ENCODE measurements at regions not wholly inside any gene's neighbourhood (a gene's known extent, or its start where the extent isn't known, plus 50 kb on each side); places are given as distances from the start of the nearest gene placed in this dataset.

DNA sequence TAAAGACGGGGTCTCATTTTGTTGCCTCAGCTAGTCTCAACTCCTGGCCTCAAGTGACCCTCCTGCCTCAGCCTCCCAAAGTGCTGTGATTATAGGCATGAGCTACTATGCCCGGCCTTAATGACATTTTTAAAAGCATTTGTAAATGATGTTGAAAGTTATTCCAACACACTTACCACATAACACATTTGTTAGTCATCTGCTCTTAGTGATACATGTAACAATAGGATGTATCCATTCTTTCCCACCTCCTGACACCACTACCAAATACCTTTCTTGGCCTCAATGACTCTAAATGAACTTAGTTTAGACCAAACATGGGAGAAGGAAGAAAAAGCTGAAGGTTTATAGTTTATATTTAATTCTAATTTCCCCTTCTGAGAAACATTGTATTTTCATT lies 59.8 kb upstream of the MEDAG start:
- no peaks in the 10 kb centered on the region for H3K36me3 ChIP-seq
- peaks cover 0 to 8% (median 0%) of the 10 kb centered on the region in 4 donors for H3K4me1 ChIP-seq
- 71 to 86% methylated on average over 2 of the region's 2 CpGs for WGBS, 2 donors
- H3K4me3 ChIP-seq = no peak overlapping the region
- no peaks in the 10 kb centered on the region for H3K9me3 ChIP-seq
- H3K27me3 ChIP-seq = no peaks in the 10 kb centered on the region
- intact Hi-C loops (cut with DNase I) = no loop called here
- no peak overlapping the region for H3K27ac ChIP-seq
- TF ChIP-seq POLR2A (IDR thresholded peaks at IDR 0.05) (no peak), EP300 (IDR thresholded peaks at IDR 0.05) (no peak), POLR2AphosphoS5 (IDR thresholded peaks at IDR 0.05) (no peak)
- TF ChIP-seq, protein P1, sequence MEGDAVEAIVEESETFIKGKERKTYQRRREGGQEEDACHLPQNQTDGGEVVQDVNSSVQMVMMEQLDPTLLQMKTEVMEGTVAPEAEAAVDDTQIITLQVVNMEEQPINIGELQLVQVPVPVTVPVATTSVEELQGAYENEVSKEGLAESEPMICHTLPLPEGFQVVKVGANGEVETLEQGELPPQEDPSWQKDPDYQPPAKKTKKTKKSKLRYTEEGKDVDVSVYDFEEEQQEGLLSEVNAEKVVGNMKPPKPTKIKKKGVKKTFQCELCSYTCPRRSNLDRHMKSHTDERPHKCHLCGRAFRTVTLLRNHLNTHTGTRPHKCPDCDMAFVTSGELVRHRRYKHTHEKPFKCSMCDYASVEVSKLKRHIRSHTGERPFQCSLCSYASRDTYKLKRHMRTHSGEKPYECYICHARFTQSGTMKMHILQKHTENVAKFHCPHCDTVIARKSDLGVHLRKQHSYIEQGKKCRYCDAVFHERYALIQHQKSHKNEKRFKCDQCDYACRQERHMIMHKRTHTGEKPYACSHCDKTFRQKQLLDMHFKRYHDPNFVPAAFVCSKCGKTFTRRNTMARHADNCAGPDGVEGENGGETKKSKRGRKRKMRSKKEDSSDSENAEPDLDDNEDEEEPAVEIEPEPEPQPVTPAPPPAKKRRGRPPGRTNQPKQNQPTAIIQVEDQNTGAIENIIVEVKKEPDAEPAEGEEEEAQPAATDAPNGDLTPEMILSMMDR (IDR thresholded peaks at IDR 0.05) = no peak
- DNase-seq = no peak

DNA sequence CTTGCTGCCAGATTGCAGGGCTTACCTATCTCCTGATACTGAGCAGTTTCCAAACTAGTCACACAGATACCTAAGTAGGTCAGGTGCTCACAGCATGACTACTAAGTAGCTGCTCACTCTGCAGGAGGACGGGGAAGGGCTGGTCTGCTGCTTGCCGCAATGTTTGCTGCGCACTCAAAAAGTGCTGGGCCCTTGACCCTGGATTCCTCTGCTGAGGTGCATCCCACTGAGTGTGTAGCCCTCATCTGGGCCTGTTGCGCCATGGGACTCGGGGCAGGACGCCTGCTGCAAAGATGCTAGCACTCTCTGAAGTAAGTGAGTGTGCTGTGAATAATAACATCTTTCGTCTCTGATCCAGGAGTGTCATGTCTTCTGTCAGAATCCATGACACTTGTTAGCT lies 59.2 kb upstream of the MEDAG start:
- peaks cover 0 to 8% (median 0%) of the 10 kb centered on the region in 4 donors for H3K4me1 ChIP-seq
- DNase-seq = no peak
- H3K9me3 ChIP-seq = no peaks in the 10 kb centered on the region
- no peaks in the 10 kb centered on the region for H3K27me3 ChIP-seq
- H3K36me3 ChIP-seq = no peaks in the 10 kb centered on the region
- no peak overlapping the region for H3K4me3 ChIP-seq
- WGBS, 2 donors = 93 to 97% methylated on average over 7 of the region's 7 CpGs
- TF ChIP-seq POLR2AphosphoS5 (IDR thresholded peaks at IDR 0.05) (no peak), EP300 (IDR thresholded peaks at IDR 0.05) (no peak), POLR2A (IDR thresholded peaks at IDR 0.05) (no peak)
- TF ChIP-seq, protein P1 (IDR thresholded peaks at IDR 0.05) = no peak
- intact Hi-C loops (cut with DNase I) = no loop called here
- H3K27ac ChIP-seq = peak overlapping the region in 1 of 4 donors; percentile 9

DNA sequence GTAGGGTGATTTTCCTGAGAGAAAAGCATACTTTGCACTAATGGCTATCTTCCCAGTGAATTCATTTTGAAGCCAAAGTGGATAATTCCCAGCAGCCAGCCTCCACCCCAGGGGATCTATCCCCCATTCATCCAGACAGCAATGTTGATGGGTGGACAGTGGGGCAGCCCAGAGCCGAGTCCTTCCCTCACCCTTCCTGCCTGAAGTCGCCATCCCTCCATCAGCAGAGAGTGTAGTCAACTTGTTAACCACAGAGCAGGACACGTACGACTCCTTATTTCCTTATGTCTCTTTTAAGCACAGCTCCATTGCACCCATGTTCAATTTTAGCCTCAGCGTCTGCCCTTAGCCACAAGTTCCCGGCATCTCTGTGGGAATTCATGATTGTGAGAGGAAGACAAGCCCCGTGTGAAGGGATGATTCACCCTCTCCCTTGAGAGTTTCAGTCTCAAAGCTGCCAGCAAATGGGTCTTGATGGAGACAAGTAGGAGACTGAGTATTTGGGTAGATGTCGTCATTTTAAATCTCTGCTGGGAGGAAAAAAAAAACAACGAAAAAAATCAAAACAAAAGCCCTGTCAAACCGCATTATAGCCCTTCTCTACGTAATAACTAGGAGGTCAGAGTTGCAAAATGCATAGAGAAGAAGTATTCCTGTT lies 58.3 kb upstream of the MEDAG start:
- Histone ChIP-seq H3K36me3 (no peaks in the 10 kb centered on the region), H3K4me1 (peaks cover 0 to 8% (median 0%) of the 10 kb centered on the region in 4 donors), H3K4me3 (no peak overlapping the region), H3K27me3 (no peaks in the 10 kb centered on the region), H3K9me3 (no peaks in the 10 kb centered on the region), H3K27ac (peak overlapping the region in 3 of 4 donors; percentile 25 to 55 (median 45))
- intact Hi-C loops (cut with DNase I) = no loop called here
- TF ChIP-seq POLR2AphosphoS5 (IDR thresholded peaks at IDR 0.05) (peak in 2 of 4 donors; percentile 13 to 52), POLR2A (IDR thresholded peaks at IDR 0.05) (no peak), EP300 (IDR thresholded peaks at IDR 0.05) (peak in 1 of 4 donors; percentile 12)
- TF ChIP-seq, protein P1 (IDR thresholded peaks at IDR 0.05) = no peak
- DNase-seq = no peak
- 54 to 71% methylated on average over 11 of the region's 11 CpGs for WGBS, 2 donors

DNA sequence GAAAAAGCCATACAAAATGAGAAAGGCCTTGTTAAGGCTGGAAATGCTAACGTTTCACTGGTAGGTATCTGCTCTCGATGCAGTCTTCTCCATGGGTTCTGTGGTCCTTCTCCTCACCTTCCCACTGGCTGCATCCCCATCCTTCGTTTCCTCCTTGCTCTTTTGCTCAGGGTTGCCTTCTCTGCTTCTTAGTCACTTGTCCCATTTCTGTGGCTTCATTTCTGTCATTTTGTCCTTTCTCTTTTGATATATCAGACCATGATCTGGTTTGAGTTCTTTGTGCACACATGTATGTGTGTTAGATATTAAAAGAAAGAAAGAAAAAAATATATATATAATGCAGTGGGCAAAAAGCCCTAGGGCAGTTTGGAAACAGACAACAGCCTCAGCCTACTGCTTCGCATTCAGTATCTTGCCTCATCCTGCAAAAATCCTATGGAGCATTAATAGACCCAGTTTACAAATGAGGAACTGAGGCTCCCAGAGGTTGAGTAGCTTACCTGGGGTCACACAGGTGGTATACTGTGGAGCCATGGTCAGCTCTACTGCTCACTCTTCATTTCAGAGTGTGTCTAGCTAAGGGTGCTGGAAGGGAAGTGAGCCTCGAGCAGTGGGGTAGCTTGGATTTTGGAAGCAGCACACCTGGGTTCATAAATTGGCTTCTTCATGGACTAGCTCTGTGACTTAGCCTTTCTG lies 57.6 kb upstream of the MEDAG start:
- H3K27ac ChIP-seq = peak overlapping the region in 1 of 4 donors; percentile 55
- 79 to 81% methylated on average over 5 of the region's 5 CpGs for WGBS, 2 donors
- H3K9me3 ChIP-seq = no peaks in the 10 kb centered on the region
- no peaks in the 10 kb centered on the region for H3K36me3 ChIP-seq
- H3K4me3 ChIP-seq = no peak overlapping the region
- no peak for DNase-seq
- intact Hi-C loops (cut with DNase I) = no loop called here
- TF ChIP-seq POLR2A (IDR thresholded peaks at IDR 0.05) = no peak
- TF ChIP-seq EP300 (IDR thresholded peaks at IDR 0.05) = no peak
- TF ChIP-seq, protein P1 (IDR thresholded peaks at IDR 0.05) = no peak
- TF ChIP-seq POLR2AphosphoS5 (IDR thresholded peaks at IDR 0.05) = no peak
- H3K27me3 ChIP-seq = no peaks in the 10 kb centered on the region
- H3K4me1 ChIP-seq = peaks cover 0 to 8% (median 0%) of the 10 kb centered on the region in 4 donors

Measured in sigmoid colon (tissue), 6 donors.